ENCODE measurements at regions not wholly inside any gene's neighbourhood (a gene's known extent, or its start where the extent isn't known, plus 50 kb on each side); places are given as distances from the start of the nearest gene placed in this dataset.

DNA sequence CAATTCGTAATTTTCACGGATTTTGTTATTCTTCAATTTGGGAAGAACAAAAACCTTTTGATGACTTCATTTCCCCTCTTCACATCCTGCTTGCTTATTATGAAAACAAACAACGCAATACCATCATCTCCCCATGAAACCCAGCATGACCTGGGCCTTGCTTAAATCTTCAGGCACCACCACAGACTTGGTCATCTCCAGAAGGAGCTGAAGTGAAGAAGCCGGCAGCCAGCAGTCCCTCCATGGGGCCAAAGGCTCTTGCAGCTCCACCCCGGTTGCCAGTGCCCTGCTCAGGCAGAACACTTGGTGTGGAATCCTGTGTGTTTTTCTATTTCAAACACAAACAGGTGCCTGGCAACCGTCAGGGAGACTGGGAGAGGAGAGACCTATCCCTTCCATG, 982.9 kb upstream of the TMEM132C start (continued):
- TF ChIP-seq REST (IDR thresholded peaks at IDR 0.05; ENCODE audit: unreplicated experiment) (no peak), STAT1 (IDR thresholded peaks at IDR 0.05; ENCODE audit: unreplicated experiment) (no peak), EZH2 (IDR thresholded peaks at IDR 0.05; ENCODE audit: low read depth, unreplicated experiment) (no peak), ETS1 (IDR thresholded peaks at IDR 0.05) (no peak)
- TF ChIP-seq, protein P1, sequence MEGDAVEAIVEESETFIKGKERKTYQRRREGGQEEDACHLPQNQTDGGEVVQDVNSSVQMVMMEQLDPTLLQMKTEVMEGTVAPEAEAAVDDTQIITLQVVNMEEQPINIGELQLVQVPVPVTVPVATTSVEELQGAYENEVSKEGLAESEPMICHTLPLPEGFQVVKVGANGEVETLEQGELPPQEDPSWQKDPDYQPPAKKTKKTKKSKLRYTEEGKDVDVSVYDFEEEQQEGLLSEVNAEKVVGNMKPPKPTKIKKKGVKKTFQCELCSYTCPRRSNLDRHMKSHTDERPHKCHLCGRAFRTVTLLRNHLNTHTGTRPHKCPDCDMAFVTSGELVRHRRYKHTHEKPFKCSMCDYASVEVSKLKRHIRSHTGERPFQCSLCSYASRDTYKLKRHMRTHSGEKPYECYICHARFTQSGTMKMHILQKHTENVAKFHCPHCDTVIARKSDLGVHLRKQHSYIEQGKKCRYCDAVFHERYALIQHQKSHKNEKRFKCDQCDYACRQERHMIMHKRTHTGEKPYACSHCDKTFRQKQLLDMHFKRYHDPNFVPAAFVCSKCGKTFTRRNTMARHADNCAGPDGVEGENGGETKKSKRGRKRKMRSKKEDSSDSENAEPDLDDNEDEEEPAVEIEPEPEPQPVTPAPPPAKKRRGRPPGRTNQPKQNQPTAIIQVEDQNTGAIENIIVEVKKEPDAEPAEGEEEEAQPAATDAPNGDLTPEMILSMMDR (conservative IDR thresholded peaks at IDR 0.05; ENCODE audit: low read depth in 2 of 2) = no peak

DNA sequence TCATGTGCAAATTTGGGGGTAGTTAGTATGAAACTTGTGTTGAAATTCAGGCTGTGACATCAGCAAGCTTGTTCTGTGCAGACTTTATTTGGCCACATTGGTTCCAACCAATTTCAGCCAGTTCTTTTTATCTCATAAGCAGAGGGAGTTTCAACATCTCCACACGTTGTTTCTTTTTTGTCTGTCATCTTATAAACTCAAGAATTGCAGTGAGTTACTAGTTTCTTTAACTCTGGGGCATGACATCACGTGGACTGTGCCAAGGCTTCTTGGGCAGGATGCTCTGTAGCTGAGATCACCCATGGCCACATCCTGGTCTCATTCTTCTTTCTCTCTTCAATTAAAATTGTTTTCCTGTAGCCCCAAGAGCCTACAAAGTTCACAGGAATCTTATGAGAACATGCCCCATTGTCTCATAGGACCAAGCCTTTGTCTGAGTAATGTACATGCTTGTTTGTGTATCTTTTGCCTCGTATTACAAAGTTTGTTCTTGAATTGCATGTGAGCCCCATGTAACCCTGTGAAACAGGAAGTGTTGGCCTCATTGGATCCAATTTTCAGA, 982.0 kb upstream of the TMEM132C start:
- Mint-ChIP-seq H3K27ac (no peak overlapping the region), H3K4me3 (no peak overlapping the region), H3K4me1 (no peaks in the 10 kb centered on the region), H3K9me3 (peaks cover 98% of the 10 kb centered on the region), H3K36me3 (ENCODE audit: low read depth) (peaks cover 42% of the 10 kb centered on the region; the same call in 2 of the 3 replicates), H3K27me3 (ENCODE audit: insufficient read depth, low read depth, poor library complexity) (peaks cover 3% of the 10 kb centered on the region)
- H3K27me3 ChIP-seq (ENCODE audit: insufficient read depth) = no peaks in the 10 kb centered on the region; the same call in 1 of the 2 replicates
- H4K20me1 ChIP-seq (replicated peaks; ENCODE audit: insufficient read depth) = no peaks in the 10 kb centered on the region
- H3K79me2 ChIP-seq (replicated peaks; ENCODE audit: insufficient read depth) = no peaks in the 10 kb centered on the region
- H3K4me3 ChIP-seq = no peak overlapping the region
- H3F3A ChIP-seq (replicated peaks; ENCODE audit: low read depth) = no peaks in the 10 kb centered on the region
- H3K4me1 ChIP-seq (ENCODE audit: insufficient read depth) = no peaks in the 10 kb centered on the region
- no peak overlapping the region for H3K27ac ChIP-seq (ENCODE audit: low read depth)
- no peak for DNase-seq (ENCODE audit: low spot score)
- no peak for ATAC-seq
- H3K36me3 ChIP-seq (ENCODE audit: insufficient read depth) = no peaks in the 10 kb centered on the region
- H3K9me2 ChIP-seq (ENCODE audit: insufficient read depth) = no peaks in the 10 kb centered on the region
- no peak overlapping the region for H3K4me2 ChIP-seq
- H2AFZ ChIP-seq = no peak overlapping the region
- TF ChIP-seq ZNF114 (CRISPR knock-in tag; IDR thresholded peaks at IDR 0.05) = no peak
- TF ChIP-seq POLR2AphosphoS5 (IDR thresholded peaks at IDR 0.05; ENCODE audit: low read depth) = no peak
- TF ChIP-seq REST (IDR thresholded peaks at IDR 0.05; ENCODE audit: unreplicated experiment) = no peak
- TF ChIP-seq ZNF331 (CRISPR knock-in tag; IDR thresholded peaks at IDR 0.05; ENCODE audit: low read depth) = no peak
- TF ChIP-seq STAT1 (IDR thresholded peaks at IDR 0.05; ENCODE audit: unreplicated experiment) = no peak
- TF ChIP-seq EZH2 (IDR thresholded peaks at IDR 0.05; ENCODE audit: low read depth, unreplicated experiment) = no peak
- TF ChIP-seq JUNB (IDR thresholded peaks at IDR 0.05; ENCODE audit: unreplicated experiment) = no peak
- TF ChIP-seq CREB1 (CRISPR knock-in tag; IDR thresholded peaks at IDR 0.05; ENCODE audit: low read depth) = no peak
- no peak for TF ChIP-seq ETS1 (IDR thresholded peaks at IDR 0.05)
- TF ChIP-seq NANOG (IDR thresholded peaks at IDR 0.05; ENCODE audit: borderline replicate concordance) = no peak
- TF ChIP-seq EZH2phosphoT487 (IDR thresholded peaks at IDR 0.05; ENCODE audit: unreplicated experiment) = no peak
